ENCODE measurements at regions not wholly inside any gene's neighbourhood (a gene's known extent, or its start where the extent isn't known, plus 50 kb on each side); places are given as distances from the start of the nearest gene placed in this dataset.

DNA sequence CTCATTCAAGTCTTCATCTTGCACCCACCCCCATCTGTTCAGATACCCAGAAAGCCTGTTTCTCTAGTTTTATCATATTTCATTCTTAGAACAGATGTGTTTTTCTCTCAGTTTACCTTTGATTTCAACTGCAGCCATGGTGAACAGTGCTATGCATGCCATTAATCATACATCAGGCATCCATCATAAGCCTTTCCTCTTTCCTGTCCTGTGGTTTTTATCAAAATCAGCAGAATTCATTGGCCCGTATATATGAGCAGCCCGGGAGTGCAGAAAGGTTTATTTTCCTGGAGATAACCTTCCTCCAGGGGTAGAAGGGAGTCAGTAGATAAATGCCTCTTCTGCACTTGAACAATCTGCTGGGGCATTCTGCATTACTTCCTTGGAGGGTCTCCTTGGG is 65.7 kb downstream of the IL21 start:
- Histone ChIP-seq H3K4me1 (no peaks in the 10 kb centered on the region), H3K9me3 (no peaks in the 10 kb centered on the region), H3K4me3 (no peak overlapping the region), H3K4me2 (no peak overlapping the region), H3K27ac (no peak overlapping the region)
- FAIRE-seq (no peak), DNase-seq (ENCODE audit: low read depth in 1 of 2, low spot score in 1 of 2) (no peak), ATAC-seq (no peak)
- 44% methylated on average over 2 of the region's 2 CpGs for WGBS (ENCODE audit: missing lambda C conversion rate)
- POLR2A ChIA-PET: no interaction called here
- no peak for TF ChIP-seq HOXB13 (CRISPR knock-in tag; IDR thresholded peaks at IDR 0.05; ENCODE audit: low read depth)
- no peak for TF ChIP-seq POLR2A (IDR thresholded peaks at IDR 0.05; ENCODE audit: low read length)
- TF ChIP-seq ZSCAN20 (CRISPR knock-in tag; IDR thresholded peaks at IDR 0.05): no peak
- no peak for TF ChIP-seq RNF2 (IDR thresholded peaks at IDR 0.05; ENCODE audit: borderline replicate concordance, low read depth)
- TF ChIP-seq E2F6 (IDR thresholded peaks at IDR 0.05; ENCODE audit: borderline replicate concordance, low read depth): no peak
- no peak for TF ChIP-seq EHF (CRISPR knock-in tag; IDR thresholded peaks at IDR 0.05)
- no peak for TF ChIP-seq CEBPB (IDR thresholded peaks at IDR 0.05)
- CTCF ChIA-PET: interaction anchor here (1.0 kb wide), 1 partner anchor 22 kb away, joined by 4 read pairs; no protein-coding TSS in a partner anchor

DNA sequence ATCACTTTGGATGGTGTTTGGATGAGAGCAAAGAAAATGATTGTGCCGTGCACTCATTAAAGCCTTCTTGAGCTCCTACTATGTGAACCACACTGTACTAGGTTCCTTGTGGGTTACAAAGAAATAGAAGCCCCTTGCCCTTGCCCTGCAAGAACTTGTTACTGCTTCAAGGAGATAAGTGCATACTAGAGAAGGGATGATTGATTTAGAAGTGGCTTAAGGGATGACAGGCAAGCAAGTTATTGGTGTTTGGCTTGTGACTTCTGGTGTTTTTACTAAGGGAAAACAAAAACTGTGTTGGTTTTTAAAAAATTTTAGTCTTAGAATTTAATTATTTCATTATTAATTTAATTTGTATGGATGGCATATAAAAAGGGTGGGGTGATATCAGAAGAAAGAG is 67.4 kb downstream of the IL21 start:
- ChIA-PET POLR2A (no interaction called here), CTCF (no interaction called here)
- FAIRE-seq (no peak), DNase-seq (ENCODE audit: low read depth in 1 of 2, low spot score in 1 of 2) (no peak), ATAC-seq (no peak)
- Histone ChIP-seq H3K4me3 (no peak overlapping the region), H3K27ac (no peak overlapping the region), H3K4me1 (no peaks in the 10 kb centered on the region), H3K9me3 (no peaks in the 10 kb centered on the region), H3K4me2 (no peak overlapping the region)
- WGBS (ENCODE audit: missing lambda C conversion rate): 71% methylated on average over 1 of the region's 1 CpG
- TF ChIP-seq KDM5A (IDR thresholded peaks at IDR 0.05) (no peak), ESRRA (IDR thresholded peaks at IDR 0.05; ENCODE audit: borderline replicate concordance, low read length) (no peak)

- CTCF ChIA-PET: no interaction called here
- 22% methylated on average over 2 of the region's 2 CpGs for WGBS (ENCODE audit: missing lambda C conversion rate)
- POLR2A ChIA-PET: no interaction called here
- Histone ChIP-seq H3K4me1 (no peaks in the 10 kb centered on the region), H3K27ac (no peak overlapping the region), H3K4me3 (no peak overlapping the region), H3K9me3 (no peaks in the 10 kb centered on the region), H3K4me2 (no peak overlapping the region)
- ATAC-seq (no peak), FAIRE-seq (no peak), DNase-seq (ENCODE audit: low read depth in 1 of 2, low spot score in 1 of 2) (no peak)
- no peak for TF ChIP-seq HOXA7 (CRISPR knock-in tag; IDR thresholded peaks at IDR 0.05)
- no peak for TF ChIP-seq ELK1 (IDR thresholded peaks at IDR 0.05; ENCODE audit: low read depth, low read length)
- no peak for TF ChIP-seq ZC3H11A (IDR thresholded peaks at IDR 0.05)
- no peak for TF ChIP-seq HOXB13 (CRISPR knock-in tag; IDR thresholded peaks at IDR 0.05; ENCODE audit: low read depth)
- no peak for TF ChIP-seq ZSCAN20 (CRISPR knock-in tag; IDR thresholded peaks at IDR 0.05)
- TF ChIP-seq ATOH8 (CRISPR knock-in tag; IDR thresholded peaks at IDR 0.05; ENCODE audit: low read depth): no peak
- TF ChIP-seq, protein P1, sequence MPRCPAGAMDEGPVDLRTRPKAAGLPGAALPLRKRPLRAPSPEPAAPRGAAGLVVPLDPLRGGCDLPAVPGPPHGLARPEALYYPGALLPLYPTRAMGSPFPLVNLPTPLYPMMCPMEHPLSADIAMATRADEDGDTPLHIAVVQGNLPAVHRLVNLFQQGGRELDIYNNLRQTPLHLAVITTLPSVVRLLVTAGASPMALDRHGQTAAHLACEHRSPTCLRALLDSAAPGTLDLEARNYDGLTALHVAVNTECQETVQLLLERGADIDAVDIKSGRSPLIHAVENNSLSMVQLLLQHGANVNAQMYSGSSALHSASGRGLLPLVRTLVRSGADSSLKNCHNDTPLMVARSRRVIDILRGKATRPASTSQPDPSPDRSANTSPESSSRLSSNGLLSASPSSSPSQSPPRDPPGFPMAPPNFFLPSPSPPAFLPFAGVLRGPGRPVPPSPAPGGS (IDR thresholded peaks at IDR 0.05): no peak
- TF ChIP-seq HEYL (CRISPR knock-in tag; IDR thresholded peaks at IDR 0.05): no peak
- TF ChIP-seq RARB (CRISPR knock-in tag; IDR thresholded peaks at IDR 0.05): no peak
- TF ChIP-seq CBX8 (IDR thresholded peaks at IDR 0.05): no peak
- no peak for TF ChIP-seq HES2 (IDR thresholded peaks at IDR 0.05)
- no peak for TF ChIP-seq CTCF (IDR thresholded peaks at IDR 0.05)
- no peak for TF ChIP-seq EP300 (IDR thresholded peaks at IDR 0.05)
- TF ChIP-seq TFCP2L1 (CRISPR knock-in tag; IDR thresholded peaks at IDR 0.05): no peak
- TF ChIP-seq MYC (IDR thresholded peaks at IDR 0.05; ENCODE audit: borderline replicate concordance, low read length): no peak
Observed at GRCh38 chr4:122552898-122553297, 68.0 kb downstream of the IL21 start.
